ENCODE measurements at regions not wholly inside any gene's neighbourhood (a gene's known extent, or its start where the extent isn't known, plus 50 kb on each side); places are given as distances from the start of the nearest gene placed in this dataset.

GRCh38 chr2:220935789-220936321, 636.2 kb downstream of the EPHA4 start:
- no peak overlapping the region for H3K9ac ChIP-seq (ENCODE audit: low read length)
- no peaks in the 10 kb centered on the region for H3F3A ChIP-seq (ENCODE audit: insufficient read depth, low read length, poor library complexity, severe bottlenecking)
- H3K27ac ChIP-seq (ENCODE audit: low read length), result no peak overlapping the region
- no peaks in the 10 kb centered on the region for H3K79me2 ChIP-seq (replicated peaks; ENCODE audit: insufficient read depth, low read length)
- H3K36me3 ChIP-seq (ENCODE audit: insufficient read depth, low read length), result no peaks in the 10 kb centered on the region
- no peaks in the 10 kb centered on the region for H3K27me3 ChIP-seq (ENCODE audit: insufficient read depth, low read depth, low read length)
- H2AFZ ChIP-seq (ENCODE audit: low read depth, low read length), result no peak overlapping the region
- no peak overlapping the region for H3K4me3 ChIP-seq (ENCODE audit: low read length)
- H4K20me1 ChIP-seq (ENCODE audit: insufficient read depth), result no peaks in the 10 kb centered on the region
- H3K9me3 ChIP-seq (ENCODE audit: low read length), result no peaks in the 10 kb centered on the region
- no peak for TF ChIP-seq POLR2AphosphoS5 (IDR thresholded peaks at IDR 0.05)
- TF ChIP-seq, protein P1, sequence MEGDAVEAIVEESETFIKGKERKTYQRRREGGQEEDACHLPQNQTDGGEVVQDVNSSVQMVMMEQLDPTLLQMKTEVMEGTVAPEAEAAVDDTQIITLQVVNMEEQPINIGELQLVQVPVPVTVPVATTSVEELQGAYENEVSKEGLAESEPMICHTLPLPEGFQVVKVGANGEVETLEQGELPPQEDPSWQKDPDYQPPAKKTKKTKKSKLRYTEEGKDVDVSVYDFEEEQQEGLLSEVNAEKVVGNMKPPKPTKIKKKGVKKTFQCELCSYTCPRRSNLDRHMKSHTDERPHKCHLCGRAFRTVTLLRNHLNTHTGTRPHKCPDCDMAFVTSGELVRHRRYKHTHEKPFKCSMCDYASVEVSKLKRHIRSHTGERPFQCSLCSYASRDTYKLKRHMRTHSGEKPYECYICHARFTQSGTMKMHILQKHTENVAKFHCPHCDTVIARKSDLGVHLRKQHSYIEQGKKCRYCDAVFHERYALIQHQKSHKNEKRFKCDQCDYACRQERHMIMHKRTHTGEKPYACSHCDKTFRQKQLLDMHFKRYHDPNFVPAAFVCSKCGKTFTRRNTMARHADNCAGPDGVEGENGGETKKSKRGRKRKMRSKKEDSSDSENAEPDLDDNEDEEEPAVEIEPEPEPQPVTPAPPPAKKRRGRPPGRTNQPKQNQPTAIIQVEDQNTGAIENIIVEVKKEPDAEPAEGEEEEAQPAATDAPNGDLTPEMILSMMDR (IDR thresholded peaks at IDR 0.05; ENCODE audit: poor library complexity, severe bottlenecking), result no peak
- TF ChIP-seq EZH2 (IDR thresholded peaks at IDR 0.05; ENCODE audit: borderline replicate concordance, insufficient read depth, low read length, poor library complexity, severe bottlenecking), result no peak
- no peak for TF ChIP-seq RAD21 (conservative IDR thresholded peaks at IDR 0.05)
- H3K9me2 ChIP-seq (ENCODE audit: insufficient read depth, low read length), result no peaks in the 10 kb centered on the region
- H3K4me2 ChIP-seq (ENCODE audit: low read length), result no peak overlapping the region

GRCh38 chr2:220936641-220937197, 635.4 kb downstream of the EPHA4 start:
- H3K9ac ChIP-seq (ENCODE audit: low read length), result no peak overlapping the region
- no peaks in the 10 kb centered on the region for H4K20me1 ChIP-seq (ENCODE audit: insufficient read depth)
- H3K4me3 ChIP-seq (ENCODE audit: low read length), result no peak overlapping the region
- no peaks in the 10 kb centered on the region for H3K27me3 ChIP-seq (ENCODE audit: insufficient read depth, low read depth, low read length)
- H3K4me2 ChIP-seq (ENCODE audit: low read length), result no peak overlapping the region
- H3K27ac ChIP-seq (ENCODE audit: low read length), result no peak overlapping the region
- H3K9me3 ChIP-seq (ENCODE audit: low read length), result peaks cover 3% of the 10 kb centered on the region
- H3K9me2 ChIP-seq (ENCODE audit: insufficient read depth, low read length), result no peaks in the 10 kb centered on the region
- no peak for TF ChIP-seq TAF1 (IDR thresholded peaks at IDR 0.05; ENCODE audit: low read depth)
- TF ChIP-seq, protein P1 (IDR thresholded peaks at IDR 0.05; ENCODE audit: poor library complexity, severe bottlenecking), result no peak
- no peak for TF ChIP-seq EZH2 (IDR thresholded peaks at IDR 0.05; ENCODE audit: borderline replicate concordance, insufficient read depth, low read length, poor library complexity, severe bottlenecking)
- H3K79me2 ChIP-seq (replicated peaks; ENCODE audit: insufficient read depth, low read length), result no peaks in the 10 kb centered on the region
- no peaks in the 10 kb centered on the region for H3F3A ChIP-seq (ENCODE audit: insufficient read depth, low read length, poor library complexity, severe bottlenecking)
- no peaks in the 10 kb centered on the region for H3K36me3 ChIP-seq (ENCODE audit: insufficient read depth, low read length)
- no peak overlapping the region for H2AFZ ChIP-seq (ENCODE audit: low read depth, low read length)

DNA sequence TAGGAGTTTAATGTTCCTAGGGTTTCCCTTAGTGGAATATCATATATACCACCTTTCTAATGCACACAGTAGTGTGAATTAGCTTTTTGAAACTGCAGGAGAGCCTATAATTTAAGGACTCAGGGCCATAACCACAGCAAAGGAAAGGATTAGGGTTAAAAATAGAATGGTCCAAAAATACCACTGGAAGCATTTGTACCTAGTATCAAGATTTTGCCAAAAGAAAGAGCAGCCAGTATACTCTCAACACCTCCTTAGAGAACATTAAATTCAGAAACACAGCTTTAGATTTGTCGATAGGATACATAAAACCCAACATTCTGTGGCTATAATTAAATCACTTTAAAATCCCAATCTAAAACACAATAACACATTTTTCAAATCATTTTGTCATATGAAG, 634.9 kb downstream of the EPHA4 start:
- H3K4me2 ChIP-seq (ENCODE audit: low read length), result no peak overlapping the region
- H3K27me3 ChIP-seq (ENCODE audit: insufficient read depth, low read depth, low read length), result no peaks in the 10 kb centered on the region
- no peak overlapping the region for H3K9ac ChIP-seq (ENCODE audit: low read length)
- H3K4me3 ChIP-seq (ENCODE audit: low read length), result no peak overlapping the region
- no peaks in the 10 kb centered on the region for H3K36me3 ChIP-seq (ENCODE audit: insufficient read depth, low read length)
- H3K9me3 ChIP-seq (ENCODE audit: low read length), result peaks cover 3% of the 10 kb centered on the region
- no peaks in the 10 kb centered on the region for H3F3A ChIP-seq (ENCODE audit: insufficient read depth, low read length, poor library complexity, severe bottlenecking)
- no peaks in the 10 kb centered on the region for H3K79me2 ChIP-seq (replicated peaks; ENCODE audit: insufficient read depth, low read length)
- no peaks in the 10 kb centered on the region for H3K9me2 ChIP-seq (ENCODE audit: insufficient read depth, low read length)
- no peak overlapping the region for H3K27ac ChIP-seq (ENCODE audit: low read length)
- TF ChIP-seq EP300 (conservative IDR thresholded peaks at IDR 0.05; ENCODE audit: poor library complexity, severe bottlenecking), result no peak
- no peak for TF ChIP-seq RAD21 (conservative IDR thresholded peaks at IDR 0.05)
- no peak for TF ChIP-seq REST (IDR thresholded peaks at IDR 0.05; ENCODE audit: borderline replicate concordance)
- TF ChIP-seq SMC3 (conservative IDR thresholded peaks at IDR 0.05; ENCODE audit: poor library complexity), result no peak
- TF ChIP-seq MXI1 (conservative IDR thresholded peaks at IDR 0.05; ENCODE audit: poor library complexity, severe bottlenecking), result no peak
- no peak for TF ChIP-seq POLR2AphosphoS5 (IDR thresholded peaks at IDR 0.05)
- TF ChIP-seq TAF1 (IDR thresholded peaks at IDR 0.05; ENCODE audit: low read depth), result no peak
- TF ChIP-seq EZH2 (IDR thresholded peaks at IDR 0.05; ENCODE audit: borderline replicate concordance, insufficient read depth, low read length, poor library complexity, severe bottlenecking), result no peak
- TF ChIP-seq, protein P1 (IDR thresholded peaks at IDR 0.05; ENCODE audit: poor library complexity, severe bottlenecking), result no peak
- H2AFZ ChIP-seq (ENCODE audit: low read depth, low read length), result no peak overlapping the region
- no peaks in the 10 kb centered on the region for H4K20me1 ChIP-seq (ENCODE audit: insufficient read depth)
